Lower leg skin (tissue), 4 donors: ENCODE measurements at regions not wholly inside any gene's neighbourhood (a gene's known extent, or its start where the extent isn't known, plus 50 kb on each side); places are given as distances from the start of the nearest gene placed in this dataset.

Source experiments
- DNase-seq, 2 donors: peaks; one replicate each; pipeline ENCODE4 v3.0.0-alpha.2; 2019; ENCODE audit warnings: low spot score in 2 of 2
- H3K4me3 ChIP-seq: fragments of 200-600 bp; sonication (generic); 2 replicates; pipeline ENCODE4 v1.5.1; 2017; ENCODE audit warnings: mild to moderate bottlenecking, low read depth; ENCODE audit not compliant: poor library complexity, severe bottlenecking
- POLR2A ChIP-seq, 2 donors: fragments of 450-650 bp; IDR thresholded peaks; one replicate each; pipeline ENCODE4 v1.6.1; 2016 to 2017; ENCODE audit warnings: antibody characterized with exemption in 2 of 2, mild to moderate bottlenecking in 1 of 2, moderate library complexity in 1 of 2
- WGBS, 2 donors: methylation state at CpG; one replicate each; pipeline ENCODE4 v1.1.5; 2018; 5-methylcytosine and 5-hydroxymethylcytosine counted together
- intact Hi-C: fragments of 100-400 bp; cut with DNase I; formaldehyde crosslinking; loops from one replicate; pipeline ENCODE4 v1.15.0; 2023; ENCODE audit warnings: low total_unique reads
- TF ChIP-seq, protein P1 (sequence below), 3 donors: fragments of 450-650 bp; IDR thresholded peaks; one replicate each; pipeline ENCODE4 v1.5.1; 2016; ENCODE audit warnings: antibody characterized with exemption in 3 of 3, mild to moderate bottlenecking in 3 of 3, moderate library complexity in 2 of 3

DNA sequence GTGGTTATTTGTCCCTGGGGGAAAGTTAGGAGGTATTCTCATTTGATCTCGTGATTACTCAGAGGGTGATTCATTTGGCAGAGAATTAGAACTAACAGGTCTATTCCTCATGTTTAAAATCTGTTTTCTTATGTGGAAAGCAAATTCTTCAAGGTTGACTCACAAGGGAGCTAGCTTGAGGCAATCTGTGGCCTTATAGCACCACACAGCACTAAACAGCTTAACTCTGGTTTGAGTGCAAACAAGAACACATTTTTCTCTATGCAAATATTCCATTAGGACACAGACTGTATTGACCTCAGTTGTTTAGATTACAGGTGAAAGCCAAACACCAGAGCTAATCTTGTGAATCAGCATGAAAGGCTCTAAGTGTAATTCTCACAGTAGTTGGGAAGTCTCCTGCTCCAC, 694.4 kb upstream of the POU3F4 start:
- peak in 1 of 2 donors; percentile 12 for DNase-seq
- no peak overlapping the region for H3K4me3 ChIP-seq
- intact Hi-C loops, result no loop called here
- no peak for TF ChIP-seq POLR2A (IDR thresholded peaks at IDR 0.05)
- TF ChIP-seq, protein P1, sequence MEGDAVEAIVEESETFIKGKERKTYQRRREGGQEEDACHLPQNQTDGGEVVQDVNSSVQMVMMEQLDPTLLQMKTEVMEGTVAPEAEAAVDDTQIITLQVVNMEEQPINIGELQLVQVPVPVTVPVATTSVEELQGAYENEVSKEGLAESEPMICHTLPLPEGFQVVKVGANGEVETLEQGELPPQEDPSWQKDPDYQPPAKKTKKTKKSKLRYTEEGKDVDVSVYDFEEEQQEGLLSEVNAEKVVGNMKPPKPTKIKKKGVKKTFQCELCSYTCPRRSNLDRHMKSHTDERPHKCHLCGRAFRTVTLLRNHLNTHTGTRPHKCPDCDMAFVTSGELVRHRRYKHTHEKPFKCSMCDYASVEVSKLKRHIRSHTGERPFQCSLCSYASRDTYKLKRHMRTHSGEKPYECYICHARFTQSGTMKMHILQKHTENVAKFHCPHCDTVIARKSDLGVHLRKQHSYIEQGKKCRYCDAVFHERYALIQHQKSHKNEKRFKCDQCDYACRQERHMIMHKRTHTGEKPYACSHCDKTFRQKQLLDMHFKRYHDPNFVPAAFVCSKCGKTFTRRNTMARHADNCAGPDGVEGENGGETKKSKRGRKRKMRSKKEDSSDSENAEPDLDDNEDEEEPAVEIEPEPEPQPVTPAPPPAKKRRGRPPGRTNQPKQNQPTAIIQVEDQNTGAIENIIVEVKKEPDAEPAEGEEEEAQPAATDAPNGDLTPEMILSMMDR (IDR thresholded peaks at IDR 0.05), result no peak
- WGBS, 2 donors, result 17 to 27% methylated on average over 1 of the region's 1 CpG

DNA sequence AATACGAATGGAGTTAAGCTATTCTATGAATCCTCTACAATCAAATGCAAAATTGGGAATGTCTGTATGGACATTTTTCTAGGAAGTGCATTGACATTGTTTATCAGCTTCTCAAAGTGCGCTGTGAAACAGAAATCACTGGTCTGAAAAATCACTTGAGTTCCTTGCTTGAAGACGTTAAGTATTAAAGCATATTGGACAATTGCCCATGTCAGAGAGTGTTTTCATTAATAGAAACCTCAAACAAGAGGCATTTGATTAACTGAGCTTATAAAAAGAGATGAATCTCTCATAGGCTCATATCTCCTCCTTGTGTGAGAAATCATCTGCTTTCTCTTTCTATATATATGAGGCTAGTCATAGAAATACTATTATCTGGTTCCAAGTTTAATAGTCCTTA, 692.1 kb upstream of the POU3F4 start:
- TF ChIP-seq, protein P1 (IDR thresholded peaks at IDR 0.05), result no peak
- TF ChIP-seq POLR2A (IDR thresholded peaks at IDR 0.05), result no peak
- no peak overlapping the region for H3K4me3 ChIP-seq
- intact Hi-C loops, result no loop called here
- 68 to 74% methylated on average over 3 of the region's 3 CpGs for WGBS, 2 donors
- DNase-seq, result no peak

DNA sequence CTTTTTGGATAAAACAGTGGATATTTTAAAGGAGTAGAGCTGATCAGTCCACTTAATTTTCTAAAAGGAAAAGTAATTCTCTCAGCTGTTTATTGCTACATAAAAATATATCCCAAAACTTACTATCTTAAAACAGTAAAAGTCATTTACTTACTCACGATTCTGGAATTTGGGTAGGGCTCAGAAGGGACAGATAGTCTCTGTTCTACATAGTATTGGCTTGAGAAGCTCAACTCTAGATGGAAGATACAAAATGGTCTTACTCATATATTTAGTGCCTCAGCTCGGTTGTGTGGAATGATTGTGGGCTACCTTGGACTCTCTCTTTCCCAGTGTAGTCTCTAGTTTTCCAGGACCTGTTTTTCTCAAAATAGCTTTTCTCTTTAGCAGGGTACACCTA, 691.5 kb upstream of the POU3F4 start:
- no peak for DNase-seq
- 59 to 68% methylated on average over 2 of the region's 2 CpGs for WGBS, 2 donors
- no peak for TF ChIP-seq POLR2A (IDR thresholded peaks at IDR 0.05)
- TF ChIP-seq, protein P1 (IDR thresholded peaks at IDR 0.05), result no peak
- intact Hi-C loops, result no loop called here
- no peak overlapping the region for H3K4me3 ChIP-seq

DNA sequence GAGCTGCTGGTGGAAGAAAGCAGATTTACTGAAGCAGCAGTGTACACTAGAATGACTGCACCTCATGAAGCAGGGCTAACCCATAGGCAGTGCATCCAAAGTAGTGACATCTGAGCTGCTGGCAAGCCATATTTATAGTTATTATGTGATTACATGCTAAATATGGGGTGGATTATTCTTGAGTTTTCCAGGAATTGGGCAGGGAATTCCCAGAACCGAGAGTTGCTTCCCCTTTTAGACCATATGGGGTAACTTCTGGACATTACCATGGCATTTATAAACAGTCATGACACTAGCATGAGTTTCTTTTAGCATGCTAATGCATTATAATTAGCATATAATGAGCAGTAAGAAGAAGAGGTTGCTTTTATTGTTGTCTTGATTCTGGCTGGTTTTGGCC, 665.8 kb upstream of the POU3F4 start:
- WGBS, 2 donors, result 28 to 50% methylated on average over 1 of the region's 1 CpG
- TF ChIP-seq, protein P1 (IDR thresholded peaks at IDR 0.05), result no peak
- TF ChIP-seq POLR2A (IDR thresholded peaks at IDR 0.05), result no peak
- no peak for DNase-seq
- no peak overlapping the region for H3K4me3 ChIP-seq
- intact Hi-C loops, result no loop called here

DNA sequence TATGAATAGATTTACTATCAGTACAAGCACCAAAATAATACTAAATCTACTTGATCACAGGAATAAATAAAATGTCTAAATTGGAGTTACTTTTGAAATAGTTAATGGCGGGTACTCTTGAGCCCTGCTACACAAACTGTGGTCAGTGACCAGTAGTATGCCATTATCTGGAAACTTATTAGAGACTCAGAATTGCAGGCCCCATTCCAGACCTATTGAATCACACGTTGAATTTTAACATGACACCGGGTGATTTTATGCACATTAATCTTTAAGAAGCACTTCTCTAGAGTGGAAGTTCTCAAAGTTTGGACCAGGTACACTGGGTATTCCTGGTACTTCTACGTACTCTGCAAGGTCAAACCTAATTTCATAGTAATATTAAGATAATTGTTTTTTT, 660.0 kb upstream of the POU3F4 start:
- intact Hi-C loops, result no loop called here
- TF ChIP-seq POLR2A (IDR thresholded peaks at IDR 0.05), result no peak
- TF ChIP-seq, protein P1 (IDR thresholded peaks at IDR 0.05), result no peak
- H3K4me3 ChIP-seq, result no peak overlapping the region
- WGBS, 2 donors, result 75 to 90% methylated on average over 4 of the region's 4 CpGs
- no peak for DNase-seq
